VCaP (cell line): ENCODE measurements at regions not wholly inside any gene's neighbourhood (a gene's known extent, or its start where the extent isn't known, plus 50 kb on each side); places are given as distances from the start of the nearest gene placed in this dataset.
"Not testable (repeated sequence)": the region's sequence is repeated elsewhere in the genome, so short reads cannot be mapped to it uniquely, and the experiment has no call there.

Experiments used
- H3K27ac ChIP-seq: fragments of 450-650 bp; 2 replicates; pipeline ENCODE4 v1.5.1; 2017
- TF ChIP-seq, protein P1 (sequence below): fragments of 450-650 bp; conservative IDR thresholded peaks from 2 replicates; pipeline ENCODE4 v1.5.1; 2017; ENCODE audit warnings: mild to moderate bottlenecking, moderate library complexity

DNA sequence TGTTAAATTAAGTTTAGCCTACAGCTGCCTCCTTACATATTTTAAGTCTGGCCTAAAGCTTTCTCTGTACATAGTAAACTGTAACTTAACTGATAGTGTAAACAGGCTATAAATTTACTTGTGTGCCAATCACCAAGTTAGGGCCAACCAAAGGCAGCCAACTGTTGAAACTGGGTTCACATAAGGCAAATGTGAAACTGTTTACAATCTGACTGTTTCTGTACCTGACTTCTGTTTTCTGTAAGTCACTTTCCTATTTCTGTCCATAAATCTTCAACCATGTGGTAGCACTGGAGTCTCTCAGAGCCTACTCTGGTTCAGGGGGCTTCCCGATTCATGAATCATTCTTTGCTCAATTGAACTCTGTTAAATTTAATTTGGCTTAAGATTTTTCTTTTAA lies 103.1 kb downstream of the RAP2A start:
- H3K27ac ChIP-seq: no peak overlapping the region
- TF ChIP-seq, protein P1, sequence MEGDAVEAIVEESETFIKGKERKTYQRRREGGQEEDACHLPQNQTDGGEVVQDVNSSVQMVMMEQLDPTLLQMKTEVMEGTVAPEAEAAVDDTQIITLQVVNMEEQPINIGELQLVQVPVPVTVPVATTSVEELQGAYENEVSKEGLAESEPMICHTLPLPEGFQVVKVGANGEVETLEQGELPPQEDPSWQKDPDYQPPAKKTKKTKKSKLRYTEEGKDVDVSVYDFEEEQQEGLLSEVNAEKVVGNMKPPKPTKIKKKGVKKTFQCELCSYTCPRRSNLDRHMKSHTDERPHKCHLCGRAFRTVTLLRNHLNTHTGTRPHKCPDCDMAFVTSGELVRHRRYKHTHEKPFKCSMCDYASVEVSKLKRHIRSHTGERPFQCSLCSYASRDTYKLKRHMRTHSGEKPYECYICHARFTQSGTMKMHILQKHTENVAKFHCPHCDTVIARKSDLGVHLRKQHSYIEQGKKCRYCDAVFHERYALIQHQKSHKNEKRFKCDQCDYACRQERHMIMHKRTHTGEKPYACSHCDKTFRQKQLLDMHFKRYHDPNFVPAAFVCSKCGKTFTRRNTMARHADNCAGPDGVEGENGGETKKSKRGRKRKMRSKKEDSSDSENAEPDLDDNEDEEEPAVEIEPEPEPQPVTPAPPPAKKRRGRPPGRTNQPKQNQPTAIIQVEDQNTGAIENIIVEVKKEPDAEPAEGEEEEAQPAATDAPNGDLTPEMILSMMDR: no peak

DNA sequence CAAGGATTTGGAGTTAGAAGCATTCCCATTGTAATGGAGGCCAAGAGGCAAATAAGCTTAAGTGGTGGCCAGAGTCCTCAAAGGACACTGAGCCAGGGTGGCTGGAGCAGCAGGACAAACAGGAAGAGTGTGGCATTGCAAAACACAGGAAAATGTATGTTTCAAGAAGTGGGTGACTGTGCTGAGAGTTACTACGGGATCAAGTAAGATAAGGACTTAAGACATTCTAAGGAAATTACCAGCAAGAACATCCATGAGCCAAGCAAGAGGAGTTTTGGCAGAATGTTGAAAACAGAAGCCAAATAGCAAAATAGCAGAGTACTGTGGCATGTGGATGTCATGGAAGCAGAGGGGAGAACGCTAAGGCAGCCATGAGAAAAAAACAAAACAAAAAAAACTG lies 104.2 kb downstream of the RAP2A start:
- TF ChIP-seq, protein P1: no peak
- H3K27ac ChIP-seq: no peak overlapping the region

DNA sequence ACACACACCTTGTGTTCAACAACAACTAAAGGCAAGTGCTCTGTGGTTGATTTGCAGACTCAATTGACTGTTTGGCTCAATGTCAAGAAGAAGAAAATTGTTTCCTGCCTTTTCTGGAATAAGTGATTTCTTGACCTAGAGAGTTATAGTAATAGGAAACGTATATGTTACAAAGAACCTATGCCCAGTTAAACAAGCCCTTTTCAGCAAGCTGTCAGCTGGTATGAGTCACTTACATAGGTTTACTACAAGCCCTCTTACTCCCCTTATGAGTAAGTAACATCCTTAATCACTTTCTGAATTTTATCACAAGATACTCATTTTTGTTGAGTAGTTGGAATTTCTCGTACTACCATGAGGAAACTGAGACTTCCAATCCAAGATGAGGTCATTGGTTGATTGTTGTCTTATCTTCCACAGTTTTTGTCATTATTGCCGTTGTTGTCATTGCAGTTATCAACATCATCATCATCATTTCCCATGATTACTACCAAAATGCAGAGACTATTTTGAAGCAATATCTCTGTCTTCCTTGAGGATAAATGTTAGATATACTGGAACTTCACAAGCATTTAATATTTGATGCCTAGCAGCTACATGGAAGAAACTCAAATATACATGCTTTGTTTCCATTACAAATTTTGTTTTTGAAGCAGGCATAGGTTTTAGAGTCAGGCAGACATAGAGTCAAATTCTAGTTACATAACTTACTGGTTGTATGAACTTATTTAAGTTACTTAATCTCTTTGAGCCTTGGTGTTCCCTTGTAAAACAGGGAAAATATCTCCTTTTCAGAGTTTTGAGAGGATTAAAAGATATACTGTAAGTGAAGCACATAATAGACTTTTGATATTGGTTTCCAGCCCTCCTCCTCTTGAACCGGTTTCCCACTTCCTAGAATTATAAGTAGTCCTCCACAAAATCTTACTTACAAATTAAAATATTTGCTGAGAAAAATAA lies 106.0 kb downstream of the RAP2A start:
- no peak overlapping the region for H3K27ac ChIP-seq
- TF ChIP-seq, protein P1: no peak

DNA sequence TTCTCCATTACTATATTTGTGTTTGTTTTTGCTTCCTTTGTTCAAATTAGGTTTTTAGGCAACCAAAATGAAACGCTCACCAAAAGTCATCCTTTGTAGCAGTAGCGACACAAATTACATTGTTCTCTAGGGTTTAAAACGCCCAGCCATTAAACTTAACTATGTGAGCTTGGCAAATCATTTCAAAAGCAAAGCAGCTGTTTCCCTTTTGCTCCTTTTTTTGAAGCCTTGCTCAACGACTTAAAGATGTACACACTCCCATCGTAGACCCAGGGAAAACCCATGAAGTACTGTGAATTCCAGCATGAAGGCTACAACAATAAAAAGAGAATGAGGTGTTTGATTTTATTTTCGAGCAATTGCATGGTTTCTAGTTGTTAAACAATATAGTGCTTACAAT lies 106.7 kb downstream of the RAP2A start:
- TF ChIP-seq, protein P1: no peak
- H3K27ac ChIP-seq: no peak overlapping the region

DNA sequence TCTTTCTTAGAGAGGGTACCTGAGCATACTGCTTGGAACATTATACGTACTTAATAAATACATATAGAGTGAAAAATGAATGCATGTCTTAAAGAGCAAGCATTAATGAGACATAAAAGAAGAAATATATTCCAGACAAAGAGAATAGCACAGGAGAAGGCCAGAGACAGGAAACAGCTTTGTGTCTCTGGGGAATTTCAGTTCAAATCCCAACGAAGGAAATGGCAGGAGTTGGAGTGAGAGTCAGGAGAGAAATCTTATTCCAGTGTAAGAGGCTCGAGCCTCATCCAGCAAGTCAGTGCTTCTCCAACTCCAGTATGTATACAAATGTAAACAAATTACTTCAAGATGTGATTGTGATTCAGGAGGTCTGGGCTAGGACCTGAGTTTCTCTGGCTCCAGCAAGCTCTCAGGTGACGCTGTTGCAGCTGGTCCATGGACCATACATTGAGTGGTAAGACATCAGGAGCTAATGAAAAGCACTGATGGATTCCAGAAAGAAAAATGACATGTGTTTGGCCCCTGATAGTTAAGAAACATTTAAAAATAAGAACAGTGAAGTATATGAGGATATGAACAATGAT lies 108.2 kb downstream of the RAP2A start:
- H3K27ac ChIP-seq: no peak overlapping the region
- TF ChIP-seq, protein P1: no peak

DNA sequence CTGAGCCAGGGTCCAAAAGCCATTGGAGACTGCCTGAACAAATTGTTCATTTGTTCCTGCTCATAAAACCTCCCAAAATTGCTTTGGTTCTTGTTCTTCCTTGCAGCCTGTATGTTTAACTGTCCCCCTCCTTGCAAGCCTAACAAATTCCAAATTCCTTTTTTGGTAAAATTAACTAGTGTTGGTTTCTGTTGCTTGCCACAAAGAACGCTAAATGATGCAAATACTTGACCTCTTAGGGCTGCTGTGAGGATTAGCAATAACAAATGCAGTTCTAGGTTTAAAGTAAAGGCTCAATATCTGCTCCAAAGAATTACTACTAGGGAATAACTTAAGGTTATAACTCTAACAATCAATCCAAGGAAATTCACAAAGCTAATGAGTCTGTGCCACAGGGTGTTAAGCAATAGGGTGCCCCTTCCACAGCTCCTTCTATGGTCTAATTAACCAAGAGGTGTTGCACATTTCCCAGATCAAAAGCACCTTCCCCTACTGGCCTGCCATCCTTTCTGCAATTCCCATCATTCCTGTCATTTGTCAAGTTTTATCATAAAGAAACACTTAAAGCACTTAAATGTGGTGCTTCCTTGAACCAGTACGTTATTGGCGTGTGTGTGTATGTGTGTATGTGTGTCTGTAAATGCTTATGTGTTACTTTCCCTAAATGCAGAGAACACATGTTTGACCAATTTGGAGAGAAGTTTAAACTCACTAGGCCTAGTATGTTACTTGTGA lies 110.2 kb downstream of the RAP2A start:
- no peak overlapping the region for H3K27ac ChIP-seq
- TF ChIP-seq, protein P1: no peak

DNA sequence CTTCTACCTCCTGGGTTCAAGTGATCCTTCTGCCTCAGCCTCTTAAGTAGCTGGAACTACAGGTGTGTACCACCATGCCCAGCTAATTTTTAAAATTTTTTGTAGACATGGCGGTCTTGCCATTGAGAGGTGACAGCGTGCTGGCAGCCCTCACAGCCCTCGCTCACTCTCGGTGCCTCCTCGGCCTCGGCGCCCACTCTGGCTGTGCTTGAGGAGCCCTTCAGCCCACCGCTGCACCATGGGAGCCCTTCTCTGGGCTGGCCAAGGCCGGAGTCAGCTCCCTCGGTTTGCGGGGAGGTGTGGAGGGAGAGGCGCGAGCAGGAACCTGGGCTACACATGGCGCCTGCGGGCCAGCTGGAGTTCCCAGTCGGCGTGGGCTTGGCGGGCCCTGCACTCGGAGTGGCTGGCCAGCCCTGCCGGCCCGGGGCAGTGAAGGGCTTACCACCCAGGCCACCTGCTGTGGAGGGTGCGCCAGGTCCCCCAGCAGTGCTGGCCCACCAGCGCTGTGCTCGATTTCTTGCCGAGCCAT lies 111.1 kb downstream of the RAP2A start:
- H3K27ac ChIP-seq: not testable (repeated sequence)
